H1 (cell line): ENCODE measurements at regions not wholly inside any gene's neighbourhood (a gene's known extent, or its start where the extent isn't known, plus 50 kb on each side); places are given as distances from the start of the nearest gene placed in this dataset.

ENCODE experiments used
- ASH2L ChIP-seq: fragments of 200-600, 300-600 bp; sonication (generic); IDR thresholded peaks from one replicate; pipeline ENCODE4 v1.7.1; 2017; ENCODE audit warnings: low read length
- CBX5 ChIP-seq: fragments of 300-800, 300-1000 bp; sonication (generic); IDR thresholded peaks from 2 replicates; pipeline ENCODE4 v1.7.1; 2016; ENCODE audit warnings: antibody characterized with exemption, low read length, low read depth
- CHD7 ChIP-seq: fragments of 300-600 bp; sonication (generic); IDR thresholded peaks from 2 replicates; pipeline ENCODE4 v1.7.1; 2012; ENCODE audit warnings: low read length, moderate library complexity, mild to moderate bottlenecking, inconsistent platforms; ENCODE audit not compliant: insufficient replicate concordance
- CREB1 ChIP-seq: IDR thresholded peaks from 2 replicates; pipeline ENCODE4 v1.6.1; 2012; ENCODE audit warnings: inconsistent platforms
- PHF8 ChIP-seq: fragments of 200-600 bp; sonication (generic); conservative IDR thresholded peaks from 2 replicates; pipeline ENCODE4 v1.7.1; 2012; ENCODE audit warnings: low read depth, mild to moderate bottlenecking, inconsistent platforms, low read length, moderate library complexity
- POU5F1 ChIP-seq: IDR thresholded peaks from 2 replicates; pipeline ENCODE4 v1.6.1; 2011; ENCODE audit warnings: low read depth, mild to moderate bottlenecking, low read length, moderate library complexity
- RAD21 ChIP-seq, 2 experiments: IDR thresholded peaks in 1 of 2; conservative IDR thresholded peaks in 1 of 2; 2 replicates each; pipeline ENCODE4 v1.6.1; 2011; ENCODE audit warnings: low read depth in 2 of 2, low read length in 2 of 2, improper control_type of control experiment in 1 of 2, inconsistent platforms in 1 of 2, mild to moderate bottlenecking in 1 of 2, moderate library complexity in 1 of 2
- SIN3A ChIP-seq, 2 experiments: IDR thresholded peaks in 1 of 2; conservative IDR thresholded peaks in 1 of 2; 2 replicates each; pipeline ENCODE4 v1.6.1; 2011 to 2012; ENCODE audit warnings: low read length in 2 of 2, improper control_type of control experiment in 1 of 2, low read depth in 1 of 2, mild to moderate bottlenecking in 1 of 2
- SP4 ChIP-seq: IDR thresholded peaks from 2 replicates; pipeline ENCODE4 v1.6.1; 2012; ENCODE audit warnings: low read length, inconsistent platforms
- TAF1 ChIP-seq: IDR thresholded peaks from 2 replicates; pipeline ENCODE4 v1.6.1; 2011; ENCODE audit warnings: mild to moderate bottlenecking, low read depth, low read length

- TF ChIP-seq CHD7 (no peak), PHF8 (no peak), RAD21 (IDR thresholded peaks at IDR 0.05 in 1 of 2, conservative IDR thresholded peaks at IDR 0.05 in 1 of 2; ENCODE audit: low read depth in 2 of 2, low read length in 2 of 2) (no peak), SP4 (no peak), POU5F1 (no peak), SIN3A (conservative IDR thresholded peaks at IDR 0.05 in 1 of 2, IDR thresholded peaks at IDR 0.05 in 1 of 2; ENCODE audit: low read depth in 1 of 2, low read length in 2 of 2) (no peak), CBX5 (no peak), CREB1 (no peak), ASH2L (no peak), TAF1 (no peak)
These were observed 86.1 kb upstream of the BACH2 start (continued) for GRCh38 chr6:90382760-90383159.
